AG10803 (cell line): ENCODE measurements at regions not wholly inside any gene's neighbourhood (a gene's known extent, or its start where the extent isn't known, plus 50 kb on each side); places are given as distances from the start of the nearest gene placed in this dataset.

Experiments used
- DNase-seq: peaks from one replicate; pipeline ENCODE4 v3.0.0; 2010; ENCODE audit warnings: low read depth
- H3K4me3 ChIP-seq: 2 replicates; pipeline ENCODE4 v1.5.1; 2011; ENCODE audit warnings: mild to moderate bottlenecking, low read length, control low read depth
- TF ChIP-seq, protein P1 (sequence below): conservative IDR thresholded peaks from 2 replicates; pipeline ENCODE4 v1.5.1; 2011; ENCODE audit warnings: mild to moderate bottlenecking, low read length, control low read depth, inconsistent platforms

GRCh38 chr11:33605703-33606102, 94.9 kb downstream of the C11orf91 start:
- H3K4me3 ChIP-seq: no peak overlapping the region
- TF ChIP-seq, protein P1, sequence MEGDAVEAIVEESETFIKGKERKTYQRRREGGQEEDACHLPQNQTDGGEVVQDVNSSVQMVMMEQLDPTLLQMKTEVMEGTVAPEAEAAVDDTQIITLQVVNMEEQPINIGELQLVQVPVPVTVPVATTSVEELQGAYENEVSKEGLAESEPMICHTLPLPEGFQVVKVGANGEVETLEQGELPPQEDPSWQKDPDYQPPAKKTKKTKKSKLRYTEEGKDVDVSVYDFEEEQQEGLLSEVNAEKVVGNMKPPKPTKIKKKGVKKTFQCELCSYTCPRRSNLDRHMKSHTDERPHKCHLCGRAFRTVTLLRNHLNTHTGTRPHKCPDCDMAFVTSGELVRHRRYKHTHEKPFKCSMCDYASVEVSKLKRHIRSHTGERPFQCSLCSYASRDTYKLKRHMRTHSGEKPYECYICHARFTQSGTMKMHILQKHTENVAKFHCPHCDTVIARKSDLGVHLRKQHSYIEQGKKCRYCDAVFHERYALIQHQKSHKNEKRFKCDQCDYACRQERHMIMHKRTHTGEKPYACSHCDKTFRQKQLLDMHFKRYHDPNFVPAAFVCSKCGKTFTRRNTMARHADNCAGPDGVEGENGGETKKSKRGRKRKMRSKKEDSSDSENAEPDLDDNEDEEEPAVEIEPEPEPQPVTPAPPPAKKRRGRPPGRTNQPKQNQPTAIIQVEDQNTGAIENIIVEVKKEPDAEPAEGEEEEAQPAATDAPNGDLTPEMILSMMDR: no peak
- DNase-seq: no peak

GRCh38 chr11:33598426-33599069, 102.1 kb downstream of the C11orf91 start:
- no peak overlapping the region for H3K4me3 ChIP-seq
- TF ChIP-seq, protein P1: no peak
- no peak for DNase-seq

- no peak overlapping the region for H3K4me3 ChIP-seq
- TF ChIP-seq, protein P1: no peak
- no peak for DNase-seq
Observed at GRCh38 chr11:33594188-33594587, 106.4 kb downstream of the C11orf91 start.

- DNase-seq: no peak
- no peak overlapping the region for H3K4me3 ChIP-seq
- TF ChIP-seq, protein P1: no peak
Observed at GRCh38 chr11:33590441-33590840, 110.2 kb downstream of the C11orf91 start.

DNA sequence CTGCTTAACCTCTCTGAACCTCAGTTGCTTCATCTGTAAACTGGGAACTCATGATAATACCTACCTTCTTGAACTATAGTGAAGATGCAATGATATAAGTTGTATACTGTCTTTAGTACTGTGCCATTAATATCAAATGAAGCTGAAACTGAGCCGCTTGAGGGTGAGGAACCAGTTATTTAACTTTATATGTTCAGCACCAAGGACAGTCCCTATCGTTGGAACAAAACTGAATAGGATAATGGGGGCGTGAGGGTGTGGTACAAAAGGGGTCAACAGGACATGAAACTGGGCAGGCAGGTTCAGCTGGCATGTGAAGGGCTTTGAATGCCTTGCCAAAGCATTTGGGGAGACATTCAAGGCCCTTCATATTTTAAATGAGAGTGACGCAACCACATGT, 112.6 kb downstream of the C11orf91 start:
- no peak overlapping the region for H3K4me3 ChIP-seq
- TF ChIP-seq, protein P1: no peak
- no peak for DNase-seq

- TF ChIP-seq, protein P1: no peak
- DNase-seq: peak; percentile 33
Observed at GRCh38 chr11:33585586-33586209, 114.9 kb downstream of the C11orf91 start.

More at GRCh38 chr11:33585586-33586209, 114.9 kb downstream of the C11orf91 start:
- H3K4me3 ChIP-seq: no peak overlapping the region
